ENCODE measurements at regions not wholly inside any gene's neighbourhood (a gene's known extent, or its start where the extent isn't known, plus 50 kb on each side); places are given as distances from the start of the nearest gene placed in this dataset.
A peak's percentile ranks its signal among the peaks of the same experiment; 100 is the strongest.

GRCh38 chr6:167506443-167507301 lies 181.8 kb downstream of the TTLL2 start (continued):
- TF ChIP-seq HNRNPUL1 (IDR thresholded peaks at IDR 0.05; ENCODE audit: low read depth, low read length) (no peak), CREB3 (CRISPR knock-in tag; IDR thresholded peaks at IDR 0.05) (no peak), RELA (CRISPR knock-in tag; IDR thresholded peaks at IDR 0.05) (no peak), U2AF1 (optimal IDR thresholded peaks at IDR 0.05; ENCODE audit: low read depth, low read length) (no peak), KDM1A (CRISPR knock-in tag; IDR thresholded peaks at IDR 0.05) (no peak), ZSCAN30 (CRISPR knock-in tag; IDR thresholded peaks at IDR 0.05) (no peak), ZFAT (CRISPR knock-in tag; conservative IDR thresholded peaks at IDR 0.05) (no peak), SMAD3 (CRISPR knock-in tag; IDR thresholded peaks at IDR 0.05) (no peak), GLMP (CRISPR knock-in tag; IDR thresholded peaks at IDR 0.05; ENCODE audit: borderline replicate concordance) (no peak), ZNF430 (CRISPR knock-in tag; IDR thresholded peaks at IDR 0.05) (peak; percentile 66; the same call in 1 of the 2 replicates), ZNF558 (CRISPR knock-in tag; IDR thresholded peaks at IDR 0.05; ENCODE audit: borderline replicate concordance) (no peak; the same call in 1 of the 2 replicates), ZNF747 (CRISPR knock-in tag; IDR thresholded peaks at IDR 0.05; ENCODE audit: borderline replicate concordance) (no peak; the same call in 1 of the 2 replicates), MEF2D (CRISPR knock-in tag; IDR thresholded peaks at IDR 0.05) (peak; percentile 86), ZNF24 (IDR thresholded peaks at IDR 0.05) (no peak), ZNF468 (CRISPR knock-in tag; IDR thresholded peaks at IDR 0.05) (no peak), ZNF234 (CRISPR knock-in tag; conservative IDR thresholded peaks at IDR 0.05) (no peak), ZMAT3 (CRISPR knock-in tag; conservative IDR thresholded peaks at IDR 0.05) (no peak; the same call in 1 of the 2 replicates), KAT7 (CRISPR knock-in tag; IDR thresholded peaks at IDR 0.05; ENCODE audit: borderline replicate concordance) (0 out of 2 replicates have a peak, but pooled peaks have one; percentile 57), FOXM1 (CRISPR knock-in tag; IDR thresholded peaks at IDR 0.05) (no peak), POGK (CRISPR knock-in tag; conservative IDR thresholded peaks at IDR 0.05) (0 out of 2 replicates have a peak, but pooled peaks have one; percentile 16), TP53 (CRISPR knock-in tag; conservative IDR thresholded peaks at IDR 0.05) (0 out of 2 replicates have a peak, but pooled peaks have one; percentile 20), MEIS2 (CRISPR knock-in tag; IDR thresholded peaks at IDR 0.05) (peak; percentile 72; the same call in 1 of the 2 replicates), TRIM22 (IDR thresholded peaks at IDR 0.05) (no peak), ZNF12 (CRISPR knock-in tag; IDR thresholded peaks at IDR 0.05) (no peak; the same call in 1 of the 2 replicates), ARNT2 (CRISPR knock-in tag; IDR thresholded peaks at IDR 0.05; ENCODE audit: low read depth) (no peak), PTBP1 (IDR thresholded peaks at IDR 0.05; ENCODE audit: low read depth, low read length, poor library complexity, severe bottlenecking) (no peak)
